ENCODE measurements at regions not wholly inside any gene's neighbourhood (a gene's known extent, or its start where the extent isn't known, plus 50 kb on each side); places are given as distances from the start of the nearest gene placed in this dataset.

DNA sequence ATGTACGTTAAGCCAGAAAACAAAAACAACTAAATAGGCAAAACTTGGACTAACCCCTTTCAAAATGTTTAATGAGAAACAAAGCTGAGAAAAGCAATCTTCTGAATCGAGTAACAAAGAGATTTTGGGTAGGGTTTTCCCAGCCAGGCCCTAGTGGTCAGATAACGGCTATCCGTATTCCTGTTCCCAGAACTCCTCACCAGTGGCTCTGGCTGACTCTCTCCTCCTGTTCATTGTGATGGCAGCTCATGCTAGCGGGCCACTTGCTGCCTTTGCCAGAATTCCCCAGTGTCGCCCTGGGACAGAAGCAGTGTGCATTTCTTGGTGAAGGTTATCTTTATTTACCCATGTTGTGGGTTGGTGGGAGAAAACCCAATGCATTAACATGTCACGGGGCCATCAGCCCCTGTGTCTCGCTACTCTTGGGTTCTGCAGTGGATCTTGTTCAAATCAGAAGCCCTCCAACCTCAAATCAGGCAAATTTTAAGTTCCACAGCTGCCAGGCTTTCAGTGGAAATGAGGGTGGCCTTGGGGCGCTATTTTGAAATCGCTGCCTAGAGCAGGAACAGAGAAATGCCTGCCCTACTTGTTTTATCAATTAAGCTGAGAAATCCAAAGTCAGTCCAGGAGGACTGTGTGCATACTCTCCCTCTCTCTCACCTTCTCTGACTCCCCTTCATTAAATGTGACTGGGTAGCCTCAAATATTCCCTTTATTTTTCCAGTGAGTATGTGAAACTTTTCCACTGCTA, 164.5 kb upstream of the NPVF start:
- H2AFZ ChIP-seq (ENCODE audit: low read depth, low read length, poor library complexity, severe bottlenecking): no peak overlapping the region
- no peaks in the 10 kb centered on the region for H3K9me3 ChIP-seq (ENCODE audit: control insufficient read depth in 1 of 2, insufficient read depth in 1 of 2, low read depth in 1 of 2, low read length in 2 of 2)
- H3K9ac ChIP-seq (ENCODE audit: low read length): no peak overlapping the region
- CTCF ChIA-PET: interaction anchor here (4.5 kb wide), 1 partner anchor 174 kb away, joined by 93 read pairs; no protein-coding TSS in a partner anchor
- no peaks in the 10 kb centered on the region for H4K20me1 ChIP-seq (ENCODE audit: insufficient read depth)
- intact Hi-C loops (cut with micrococcal nuclease): no loop called here
- H3K36me3 ChIP-seq (ENCODE audit: control insufficient read depth in 1 of 2, insufficient read depth in 2 of 2, low read length in 2 of 2): no peaks in the 10 kb centered on the region
- no peak overlapping the region for H3K4me3 ChIP-seq (replicated peaks in 1 of 2; ENCODE audit: low read depth in 1 of 2, low read length in 2 of 2)
- H3K27me3 ChIP-seq (ENCODE audit: insufficient read depth, low read length): peaks cover 46% of the 10 kb centered on the region
- POLR2A ChIA-PET: no interaction called here
- H3K4me1 ChIP-seq (ENCODE audit: control insufficient read depth in 1 of 2, insufficient read depth in 2 of 2, low read length in 2 of 2): no peaks in the 10 kb centered on the region
- ATAC-seq (no peak), DNase-seq (ENCODE audit: low read depth, low spot score) (no peak)
- no peaks in the 10 kb centered on the region for H3K9me2 ChIP-seq (ENCODE audit: insufficient read depth)
- H3K4me2 ChIP-seq (ENCODE audit: low read length): no peak overlapping the region
- no peak overlapping the region for H3K27ac ChIP-seq (ENCODE audit: low read depth, low read length)
- RAD21 ChIA-PET (ENCODE audit: low non-redundant PET in 1 of 2, low total read pairs in 2 of 2, uncharacterized antibody in 2 of 2, unreplicated experiment in 2 of 2): no interaction called here
- no TSS peak for BruUV-seq (replicated peaks)
- TF ChIP-seq ELF1 (IDR thresholded peaks at IDR 0.05; ENCODE audit: borderline replicate concordance, low read depth): no peak
- no peaks in the 10 kb centered on the region for H3K79me2 ChIP-seq (ENCODE audit: insufficient read depth, low read length)

DNA sequence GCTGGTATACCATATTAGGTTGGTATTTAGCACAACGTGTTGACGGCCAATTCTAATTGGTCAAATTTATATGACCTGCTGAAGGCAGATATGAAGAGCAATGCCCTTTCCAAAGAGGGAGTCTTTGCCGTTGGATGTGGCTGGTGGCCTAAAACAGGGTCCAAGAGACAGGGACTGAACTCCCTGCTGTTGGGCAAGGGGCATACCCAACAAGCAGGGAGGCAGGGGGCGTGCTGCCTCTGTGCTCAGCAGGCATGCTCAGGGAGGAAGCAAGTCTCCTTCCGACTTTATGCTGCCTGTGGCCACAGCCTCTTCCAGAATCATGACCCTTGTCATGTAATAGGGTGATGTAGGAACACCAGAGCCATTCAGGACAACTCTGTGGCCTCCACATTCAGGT, 167.7 kb upstream of the NPVF start:
- POLR2A ChIA-PET: no interaction called here
- H3K36me3 ChIP-seq (ENCODE audit: control insufficient read depth in 1 of 2, insufficient read depth in 2 of 2, low read length in 2 of 2): no peaks in the 10 kb centered on the region
- DNase-seq (ENCODE audit: low read depth, low spot score): no peak

More for the DNA sequence above, 167.7 kb upstream of the NPVF start:
- CTCF ChIA-PET: interaction anchor here (1.2 to 1.8 kb wide), 2 partner anchors 173 to 179 kb away, joined by 3 to 5 read pairs; no protein-coding TSS in a partner anchor
- TF ChIP-seq, protein P1, sequence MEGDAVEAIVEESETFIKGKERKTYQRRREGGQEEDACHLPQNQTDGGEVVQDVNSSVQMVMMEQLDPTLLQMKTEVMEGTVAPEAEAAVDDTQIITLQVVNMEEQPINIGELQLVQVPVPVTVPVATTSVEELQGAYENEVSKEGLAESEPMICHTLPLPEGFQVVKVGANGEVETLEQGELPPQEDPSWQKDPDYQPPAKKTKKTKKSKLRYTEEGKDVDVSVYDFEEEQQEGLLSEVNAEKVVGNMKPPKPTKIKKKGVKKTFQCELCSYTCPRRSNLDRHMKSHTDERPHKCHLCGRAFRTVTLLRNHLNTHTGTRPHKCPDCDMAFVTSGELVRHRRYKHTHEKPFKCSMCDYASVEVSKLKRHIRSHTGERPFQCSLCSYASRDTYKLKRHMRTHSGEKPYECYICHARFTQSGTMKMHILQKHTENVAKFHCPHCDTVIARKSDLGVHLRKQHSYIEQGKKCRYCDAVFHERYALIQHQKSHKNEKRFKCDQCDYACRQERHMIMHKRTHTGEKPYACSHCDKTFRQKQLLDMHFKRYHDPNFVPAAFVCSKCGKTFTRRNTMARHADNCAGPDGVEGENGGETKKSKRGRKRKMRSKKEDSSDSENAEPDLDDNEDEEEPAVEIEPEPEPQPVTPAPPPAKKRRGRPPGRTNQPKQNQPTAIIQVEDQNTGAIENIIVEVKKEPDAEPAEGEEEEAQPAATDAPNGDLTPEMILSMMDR (IDR thresholded peaks at IDR 0.05 in 2 of 3, conservative IDR thresholded peaks at IDR 0.05 in 1 of 3; ENCODE audit: borderline replicate concordance in 1 of 3, insufficient read depth in 1 of 3, low read depth in 2 of 3, low read length in 2 of 3): no peak
- TF ChIP-seq SIN3A (IDR thresholded peaks at IDR 0.05; ENCODE audit: low read depth) (no peak), YY1 (IDR thresholded peaks at IDR 0.05; ENCODE audit: extremely low read depth, insufficient replicate concordance, low read depth, low read length) (no peak)
- Histone ChIP-seq H2AFZ (ENCODE audit: low read depth, low read length, poor library complexity, severe bottlenecking) (no peak overlapping the region), H4K20me1 (ENCODE audit: insufficient read depth) (no peaks in the 10 kb centered on the region), H3K4me1 (ENCODE audit: control insufficient read depth in 1 of 2, insufficient read depth in 2 of 2, low read length in 2 of 2) (no peaks in the 10 kb centered on the region), H3K27me3 (ENCODE audit: insufficient read depth, low read length) (peaks cover 43% of the 10 kb centered on the region), H3K4me3 (replicated peaks in 1 of 2; ENCODE audit: low read depth in 1 of 2, low read length in 2 of 2) (no peak overlapping the region), H3K79me2 (ENCODE audit: insufficient read depth, low read length) (no peaks in the 10 kb centered on the region), H3K4me2 (ENCODE audit: low read length) (no peak overlapping the region), H3K9me2 (ENCODE audit: insufficient read depth) (no peaks in the 10 kb centered on the region), H3K27ac (ENCODE audit: low read depth, low read length) (no peak overlapping the region), H3K9ac (ENCODE audit: low read length) (no peak overlapping the region), H3K9me3 (ENCODE audit: control insufficient read depth in 1 of 2, insufficient read depth in 1 of 2, low read depth in 1 of 2, low read length in 2 of 2) (no peaks in the 10 kb centered on the region)
- ATAC-seq: no peak
- BruUV-seq (replicated peaks): no TSS peak
- RAD21 ChIA-PET (ENCODE audit: low non-redundant PET in 1 of 2, low total read pairs in 2 of 2, uncharacterized antibody in 2 of 2, unreplicated experiment in 2 of 2): no interaction called here
- intact Hi-C loops (cut with micrococcal nuclease): no loop called here

All from HCT116 (cell line).